ENCODE measurements at regions not wholly inside any gene's neighbourhood (a gene's known extent, or its start where the extent isn't known, plus 50 kb on each side); places are given as distances from the start of the nearest gene placed in this dataset.
"Not testable (repeated sequence)": the region's sequence is repeated elsewhere in the genome, so short reads cannot be mapped to it uniquely, and the experiment has no call there.

DNA sequence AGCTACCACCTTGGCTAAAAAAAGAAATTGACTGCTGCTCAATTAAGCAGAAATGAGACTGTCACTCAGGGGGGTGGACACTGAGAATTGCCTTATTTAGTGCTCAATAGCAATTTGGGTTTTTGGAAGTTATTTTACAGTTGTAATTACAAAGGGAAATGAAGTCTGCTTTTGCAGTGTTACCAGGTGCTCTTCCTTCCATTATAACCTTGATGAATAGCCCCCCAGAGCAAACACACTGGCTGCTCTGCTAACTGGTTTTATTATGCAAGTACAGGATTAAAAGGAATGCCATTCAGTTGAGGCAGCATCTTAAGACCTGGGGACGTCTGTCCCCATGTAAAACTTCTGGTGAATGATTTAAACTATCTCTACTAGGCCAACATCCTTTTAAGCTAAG is 191.0 kb downstream of the EVX1 start:
- DNase-seq (no peak), ATAC-seq (ENCODE audit: low read depth) (no peak)
- no peak overlapping the region for H3K27ac Mint-ChIP-seq
- H3K36me3 Mint-ChIP-seq (ENCODE audit: low read depth), result no peaks in the 10 kb centered on the region
- H3K9me3 Mint-ChIP-seq, result no peaks in the 10 kb centered on the region
- H3K4me3 Mint-ChIP-seq, result no peak overlapping the region
- peaks cover 19% of the 10 kb centered on the region for H3K27me3 Mint-ChIP-seq
- intact Hi-C loops (cut with micrococcal nuclease), result no loop called here
- CTCF ChIA-PET, result no interaction called here
- TF ChIP-seq, protein P1, sequence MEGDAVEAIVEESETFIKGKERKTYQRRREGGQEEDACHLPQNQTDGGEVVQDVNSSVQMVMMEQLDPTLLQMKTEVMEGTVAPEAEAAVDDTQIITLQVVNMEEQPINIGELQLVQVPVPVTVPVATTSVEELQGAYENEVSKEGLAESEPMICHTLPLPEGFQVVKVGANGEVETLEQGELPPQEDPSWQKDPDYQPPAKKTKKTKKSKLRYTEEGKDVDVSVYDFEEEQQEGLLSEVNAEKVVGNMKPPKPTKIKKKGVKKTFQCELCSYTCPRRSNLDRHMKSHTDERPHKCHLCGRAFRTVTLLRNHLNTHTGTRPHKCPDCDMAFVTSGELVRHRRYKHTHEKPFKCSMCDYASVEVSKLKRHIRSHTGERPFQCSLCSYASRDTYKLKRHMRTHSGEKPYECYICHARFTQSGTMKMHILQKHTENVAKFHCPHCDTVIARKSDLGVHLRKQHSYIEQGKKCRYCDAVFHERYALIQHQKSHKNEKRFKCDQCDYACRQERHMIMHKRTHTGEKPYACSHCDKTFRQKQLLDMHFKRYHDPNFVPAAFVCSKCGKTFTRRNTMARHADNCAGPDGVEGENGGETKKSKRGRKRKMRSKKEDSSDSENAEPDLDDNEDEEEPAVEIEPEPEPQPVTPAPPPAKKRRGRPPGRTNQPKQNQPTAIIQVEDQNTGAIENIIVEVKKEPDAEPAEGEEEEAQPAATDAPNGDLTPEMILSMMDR (IDR thresholded peaks at IDR 0.05), result no peak
- H3K4me1 Mint-ChIP-seq, result peaks cover 6% of the 10 kb centered on the region
- POLR2A ChIA-PET, result no interaction called here

DNA sequence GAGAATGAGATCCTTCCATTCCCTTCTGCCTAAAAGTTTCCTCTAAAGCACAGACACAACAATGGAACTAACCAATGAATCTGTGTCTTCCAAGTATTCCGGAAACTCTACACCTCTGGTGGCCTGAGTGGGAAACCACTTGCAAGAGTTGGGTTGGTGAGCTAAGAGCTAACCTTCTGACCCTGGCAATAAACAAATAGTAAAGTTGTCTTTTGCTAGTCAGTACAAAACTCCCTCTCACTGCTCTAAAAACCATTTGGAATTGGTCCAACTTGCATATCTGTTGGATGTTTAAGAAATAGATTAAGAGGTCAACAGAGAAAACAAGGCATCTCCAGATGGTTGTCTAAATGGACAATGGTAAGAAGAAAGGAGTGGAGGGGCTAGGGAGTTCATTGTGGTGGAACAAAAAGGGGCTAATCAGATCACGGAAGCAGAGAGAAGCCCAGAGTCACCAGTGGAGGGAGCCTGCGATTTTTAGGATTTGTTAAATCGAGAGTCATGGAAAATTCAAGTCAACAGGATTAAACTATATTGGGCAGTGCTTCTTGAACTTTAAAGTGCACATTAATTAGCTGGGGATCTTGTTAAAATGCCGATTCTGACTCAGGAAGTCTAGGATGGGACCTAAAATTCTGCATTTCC is 192.3 kb downstream of the EVX1 start:
- Mint-ChIP-seq H3K9me3 (no peaks in the 10 kb centered on the region), H3K36me3 (ENCODE audit: low read depth) (no peaks in the 10 kb centered on the region), H3K4me3 (no peak overlapping the region), H3K4me1 (peaks cover 4% of the 10 kb centered on the region), H3K27ac (no peak overlapping the region), H3K27me3 (peaks cover 19% of the 10 kb centered on the region)
- DNase-seq (no peak), ATAC-seq (ENCODE audit: low read depth) (no peak)
- CTCF ChIA-PET, result no interaction called here
- TF ChIP-seq, protein P1 (IDR thresholded peaks at IDR 0.05), result no peak
- POLR2A ChIA-PET, result no interaction called here
- intact Hi-C loops (cut with micrococcal nuclease), result no loop called here

DNA sequence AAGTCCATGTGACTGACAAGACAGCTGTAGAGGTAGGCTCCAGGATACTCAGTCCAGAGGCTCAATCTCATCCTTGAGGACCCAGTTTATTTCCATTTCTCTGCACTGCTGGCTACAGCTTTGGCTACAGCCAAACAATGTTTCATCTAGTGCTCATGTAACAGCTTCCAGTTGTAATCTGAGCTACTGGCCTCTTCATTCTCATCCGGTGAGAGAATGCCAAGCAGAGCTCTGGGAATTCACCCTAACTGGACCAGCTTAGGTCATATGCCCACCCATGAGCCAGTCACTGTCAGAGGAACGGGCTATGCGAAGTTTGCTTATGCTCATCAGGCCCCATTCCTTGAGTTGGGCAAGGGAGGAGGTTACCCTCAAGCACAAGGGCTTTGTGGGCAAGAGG is 192.9 kb downstream of the EVX1 start:
- Mint-ChIP-seq H3K27ac (no peak overlapping the region), H3K4me1 (no peaks in the 10 kb centered on the region), H3K36me3 (ENCODE audit: low read depth) (no peaks in the 10 kb centered on the region), H3K4me3 (no peak overlapping the region), H3K27me3 (peaks cover 19% of the 10 kb centered on the region), H3K9me3 (no peaks in the 10 kb centered on the region)
- no peak for ATAC-seq (ENCODE audit: low read depth)
- CTCF ChIA-PET, result no interaction called here
- POLR2A ChIA-PET, result no interaction called here
- TF ChIP-seq, protein P1 (IDR thresholded peaks at IDR 0.05), result no peak
- intact Hi-C loops (cut with micrococcal nuclease), result no loop called here
- no peak for DNase-seq

DNA sequence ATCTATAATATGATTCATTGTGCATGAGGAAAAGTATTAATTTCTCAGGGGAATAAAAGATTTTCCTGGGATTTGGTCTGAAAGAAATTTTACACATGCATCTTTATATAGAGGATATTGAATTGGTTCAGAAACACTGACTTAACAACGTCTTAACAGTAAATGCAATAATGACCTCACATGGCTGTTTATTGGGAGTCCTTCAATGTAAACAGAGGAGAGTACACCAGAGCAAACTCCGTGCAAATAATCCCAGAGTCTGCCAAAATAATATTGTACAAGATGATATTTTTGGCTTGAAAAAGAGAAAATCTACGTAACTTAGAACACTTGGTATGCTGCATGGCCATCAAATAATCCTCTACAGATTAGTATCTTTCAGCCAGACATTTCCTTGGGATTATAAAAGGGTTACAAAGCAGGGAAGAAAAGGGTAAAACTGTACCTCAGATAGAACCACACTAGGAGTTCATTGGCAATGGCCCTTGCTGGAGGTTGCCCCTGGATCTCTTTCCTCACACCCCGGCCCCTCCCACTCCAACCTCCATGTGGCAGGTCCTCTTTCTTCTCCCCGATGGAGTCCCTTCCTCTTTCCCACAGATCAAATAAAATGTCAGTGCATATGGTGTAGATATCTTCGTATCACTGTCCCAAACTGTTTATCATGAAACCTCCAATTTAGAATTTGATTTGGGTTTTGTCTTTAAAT is 196.4 kb downstream of the EVX1 start:
- ATAC-seq (ENCODE audit: low read depth), result no peak
- TF ChIP-seq, protein P1 (IDR thresholded peaks at IDR 0.05), result no peak
- no peak overlapping the region for H3K4me3 Mint-ChIP-seq
- H3K36me3 Mint-ChIP-seq (ENCODE audit: low read depth), result no peaks in the 10 kb centered on the region
- no peaks in the 10 kb centered on the region for H3K9me3 Mint-ChIP-seq
- peaks cover 18% of the 10 kb centered on the region for H3K27me3 Mint-ChIP-seq
- ChIA-PET CTCF (no interaction called here), POLR2A (no interaction called here)
- H3K27ac Mint-ChIP-seq, result no peak overlapping the region
- DNase-seq, result no peak
- intact Hi-C loops (cut with micrococcal nuclease), result no loop called here
- H3K4me1 Mint-ChIP-seq, result no peaks in the 10 kb centered on the region

DNA sequence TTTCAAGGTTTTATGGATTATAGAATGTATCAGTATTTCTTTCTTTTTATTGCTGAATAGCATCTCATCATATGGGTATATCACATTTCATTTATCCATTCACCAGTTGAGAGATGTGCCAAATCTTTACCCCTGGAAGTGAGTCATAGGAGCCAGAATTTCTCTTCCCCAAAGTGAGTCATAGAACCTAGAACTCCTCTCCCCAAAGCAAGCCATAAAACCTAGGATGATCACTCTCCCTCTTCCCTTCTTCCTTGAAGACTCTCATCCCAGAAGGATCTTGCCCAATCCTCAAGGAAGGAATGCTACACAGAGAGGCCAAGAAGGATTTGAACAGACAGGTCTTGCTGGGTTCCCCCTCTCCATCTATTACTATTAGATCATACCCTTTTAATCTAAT is 199.9 kb downstream of the EVX1 start:
- intact Hi-C loops (cut with micrococcal nuclease), result no loop called here
- ATAC-seq (ENCODE audit: low read depth) (no peak), DNase-seq (no peak)
- H3K9me3 Mint-ChIP-seq, result no peaks in the 10 kb centered on the region
- ChIA-PET POLR2A (no interaction called here), CTCF (no interaction called here)
- H3K27ac Mint-ChIP-seq, result no peak overlapping the region
- TF ChIP-seq, protein P1 (IDR thresholded peaks at IDR 0.05), result no peak
- no peak overlapping the region for H3K4me3 Mint-ChIP-seq
- H3K36me3 Mint-ChIP-seq (ENCODE audit: low read depth), result no peaks in the 10 kb centered on the region
- H3K27me3 Mint-ChIP-seq, result peaks cover 7% of the 10 kb centered on the region
- no peaks in the 10 kb centered on the region for H3K4me1 Mint-ChIP-seq

DNA sequence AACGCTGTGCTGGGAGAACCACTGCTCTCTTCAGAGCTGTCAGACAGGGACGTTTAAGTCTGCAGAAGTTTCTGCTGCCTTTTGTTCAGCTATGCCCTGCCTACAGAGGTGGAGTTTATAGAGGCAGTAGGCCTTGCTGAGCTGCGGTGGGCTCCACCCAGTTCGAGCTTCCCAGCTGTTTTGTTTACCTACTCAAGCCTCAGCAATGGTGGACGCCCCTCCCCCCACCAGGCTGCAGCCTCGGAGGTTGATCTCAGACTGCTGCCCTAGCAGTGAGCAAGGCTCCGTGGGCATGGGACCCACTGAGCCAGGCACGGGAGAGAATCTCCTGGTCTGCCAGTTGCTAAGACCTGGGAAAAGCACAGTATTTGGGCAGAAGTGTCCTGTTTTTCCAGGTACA is 206.4 kb downstream of the EVX1 start:
- ATAC-seq (ENCODE audit: low read depth), result not testable (repeated sequence)

More for the DNA sequence above, 206.4 kb downstream of the EVX1 start:
- H3K36me3 Mint-ChIP-seq (ENCODE audit: low read depth); POLR2A ChIA-PET; CTCF ChIA-PET; DNase-seq; intact Hi-C loops (cut with micrococcal nuclease); H3K4me1 Mint-ChIP-seq; H3K4me3 Mint-ChIP-seq; H3K9me3 Mint-ChIP-seq; H3K27ac Mint-ChIP-seq: not testable (repeated sequence)
- H3K27me3 Mint-ChIP-seq, result peaks cover 21% of the 10 kb centered on the region
